ENCODE measurements at regions not wholly inside any gene's neighbourhood (a gene's known extent, or its start where the extent isn't known, plus 50 kb on each side); places are given as distances from the start of the nearest gene placed in this dataset.

GRCh38 chr2:162919111-162919510 is 80.5 kb upstream of the KCNH7 start:
- no peak for TF ChIP-seq POLR2A (IDR thresholded peaks at IDR 0.05)
- TF ChIP-seq, protein P1, sequence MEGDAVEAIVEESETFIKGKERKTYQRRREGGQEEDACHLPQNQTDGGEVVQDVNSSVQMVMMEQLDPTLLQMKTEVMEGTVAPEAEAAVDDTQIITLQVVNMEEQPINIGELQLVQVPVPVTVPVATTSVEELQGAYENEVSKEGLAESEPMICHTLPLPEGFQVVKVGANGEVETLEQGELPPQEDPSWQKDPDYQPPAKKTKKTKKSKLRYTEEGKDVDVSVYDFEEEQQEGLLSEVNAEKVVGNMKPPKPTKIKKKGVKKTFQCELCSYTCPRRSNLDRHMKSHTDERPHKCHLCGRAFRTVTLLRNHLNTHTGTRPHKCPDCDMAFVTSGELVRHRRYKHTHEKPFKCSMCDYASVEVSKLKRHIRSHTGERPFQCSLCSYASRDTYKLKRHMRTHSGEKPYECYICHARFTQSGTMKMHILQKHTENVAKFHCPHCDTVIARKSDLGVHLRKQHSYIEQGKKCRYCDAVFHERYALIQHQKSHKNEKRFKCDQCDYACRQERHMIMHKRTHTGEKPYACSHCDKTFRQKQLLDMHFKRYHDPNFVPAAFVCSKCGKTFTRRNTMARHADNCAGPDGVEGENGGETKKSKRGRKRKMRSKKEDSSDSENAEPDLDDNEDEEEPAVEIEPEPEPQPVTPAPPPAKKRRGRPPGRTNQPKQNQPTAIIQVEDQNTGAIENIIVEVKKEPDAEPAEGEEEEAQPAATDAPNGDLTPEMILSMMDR (IDR thresholded peaks at IDR 0.05): no peak
